Natural killer cell treated with Interleukin-12 subunit alpha and Interleukin-12 subunit beta and Interleukin-15 and Interleukin-18, amount 100 ng/mL, for 72 hours (primary cell): ENCODE measurements at regions not wholly inside any gene's neighbourhood (a gene's known extent, or its start where the extent isn't known, plus 50 kb on each side); places are given as distances from the start of the nearest gene placed in this dataset.
"Not testable (repeated sequence)": the region's sequence is repeated elsewhere in the genome, so short reads cannot be mapped to it uniquely, and the experiment has no call there.

Source experiments
- ATAC-seq, 2 donors: fragments of 150-1000 bp; cut with Tn5 transposase in 1 of 2; sonication (Bioruptor Pico), chemical (Tn5 transposase) in 1 of 2; 2 replicates each; pipeline ENCODE4 v1.10.0; 2021
- DNase-seq: peaks from one replicate; pipeline ENCODE4 v3.0.0; 2022; ENCODE audit warnings: low spot score
- H3K27ac Mint-ChIP-seq, 2 donors: 1 replicate in 1 of 2; 2 replicates in 1 of 2; pipeline ENCODE4 v1.8.0; 2022; ENCODE audit warnings: mixed read lengths in 2 of 2, mild to moderate bottlenecking in 1 of 2, moderate library complexity in 1 of 2
- H3K27me3 Mint-ChIP-seq, 2 donors: 1 replicate in 1 of 2; 2 replicates in 1 of 2; pipeline ENCODE4 v1.8.0; 2022; ENCODE audit warnings: mixed read lengths in 2 of 2
- H3K36me3 Mint-ChIP-seq: one replicate; pipeline ENCODE4 v1.8.0; 2022; ENCODE audit warnings: mixed read lengths
- H3K4me1 Mint-ChIP-seq, 2 donors: 1 replicate in 1 of 2; 2 replicates in 1 of 2; pipeline ENCODE4 v1.8.0; 2022; ENCODE audit warnings: low read depth in 2 of 2, mixed read lengths in 2 of 2, mild to moderate bottlenecking in 1 of 2
- H3K4me3 Mint-ChIP-seq: one replicate; pipeline ENCODE4 v1.8.0; 2022; ENCODE audit warnings: mixed read lengths
- H3K9me3 Mint-ChIP-seq: 2 replicates; pipeline ENCODE4 v1.8.0; 2022; ENCODE audit warnings: mixed read lengths

- ATAC-seq (no peak), DNase-seq (no peak)
- Mint-ChIP-seq H3K27ac (no peak overlapping the region), H3K4me3 (no peak overlapping the region), H3K36me3 (no peaks in the 10 kb centered on the region), H3K9me3 (peaks cover 3% of the 10 kb centered on the region), H3K27me3 (no peaks in the 10 kb centered on the region), H3K4me1 (peaks cover 12 to 23% of the 10 kb centered on the region in 2 donors)
Measured at GRCh38 chr3:177379045-177379444, 181.8 kb upstream of the TBL1XR1 start.

DNA sequence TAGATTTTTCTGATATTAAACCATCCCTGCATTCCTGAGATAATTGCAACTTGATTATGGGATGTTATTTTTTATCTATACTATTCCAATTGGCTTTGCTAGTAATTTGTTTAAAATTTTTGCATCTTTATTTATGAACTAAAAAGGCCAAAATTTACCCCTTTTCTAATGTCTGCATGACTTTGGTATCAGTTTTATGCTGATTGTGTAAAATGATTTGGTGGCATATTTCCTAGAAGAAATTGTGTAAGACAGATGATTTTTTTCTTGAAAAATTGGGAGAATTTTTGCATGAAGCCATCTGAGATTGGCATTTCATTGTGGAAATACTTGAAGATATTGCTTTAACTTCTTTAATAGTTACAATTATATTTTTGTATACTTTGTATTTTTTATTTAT lies 183.8 kb upstream of the TBL1XR1 start:
- no peak overlapping the region for H3K4me3 Mint-ChIP-seq
- peaks cover 22 to 27% of the 10 kb centered on the region in 2 donors for H3K4me1 Mint-ChIP-seq
- H3K9me3 Mint-ChIP-seq = peaks cover 6% of the 10 kb centered on the region
- no peak for ATAC-seq
- no peaks in the 10 kb centered on the region for H3K27me3 Mint-ChIP-seq
- H3K36me3 Mint-ChIP-seq = peaks cover 9% of the 10 kb centered on the region
- DNase-seq = no peak
- no peak overlapping the region for H3K27ac Mint-ChIP-seq

DNA sequence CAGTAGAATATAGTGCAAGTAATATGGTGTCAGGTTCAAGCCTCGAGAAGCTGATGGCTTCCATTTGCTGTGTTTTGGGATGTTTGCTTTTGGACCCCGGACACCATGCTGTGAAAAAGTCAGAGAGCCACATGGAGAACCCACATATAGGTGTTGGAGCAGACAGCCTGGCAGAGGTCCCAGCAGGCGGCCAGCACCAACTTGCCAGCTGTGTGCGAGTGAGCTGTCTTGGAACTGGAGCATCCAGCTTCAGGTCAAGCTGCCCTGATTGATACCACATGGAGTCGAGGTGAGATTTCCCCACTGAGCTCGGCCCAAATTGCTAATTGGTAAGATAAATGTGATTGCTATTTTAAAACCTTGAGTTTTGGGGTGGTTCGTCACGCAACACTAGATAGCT lies 185.7 kb upstream of the TBL1XR1 start:
- Mint-ChIP-seq H3K4me3 (no peak overlapping the region), H3K27me3 (no peaks in the 10 kb centered on the region)

GRCh38 chr3:177385186-177385585 lies 187.9 kb upstream of the TBL1XR1 start:
- Mint-ChIP-seq H3K27ac (peak overlapping the region in 1 of 2 donors; percentile 37), H3K4me3 (peak overlapping the region; percentile 3)
- ATAC-seq = peak in 1 of 2 donors; percentile 52

More for the DNA sequence above, 185.7 kb upstream of the TBL1XR1 start:
- Mint-ChIP-seq H3K4me1 (peaks cover 13 to 19% of the 10 kb centered on the region in 2 donors), H3K27ac (no peak overlapping the region), H3K9me3 (peaks cover 6% of the 10 kb centered on the region), H3K36me3 (peaks cover 9% of the 10 kb centered on the region)
- DNase-seq = no peak
- no peak for ATAC-seq

DNA sequence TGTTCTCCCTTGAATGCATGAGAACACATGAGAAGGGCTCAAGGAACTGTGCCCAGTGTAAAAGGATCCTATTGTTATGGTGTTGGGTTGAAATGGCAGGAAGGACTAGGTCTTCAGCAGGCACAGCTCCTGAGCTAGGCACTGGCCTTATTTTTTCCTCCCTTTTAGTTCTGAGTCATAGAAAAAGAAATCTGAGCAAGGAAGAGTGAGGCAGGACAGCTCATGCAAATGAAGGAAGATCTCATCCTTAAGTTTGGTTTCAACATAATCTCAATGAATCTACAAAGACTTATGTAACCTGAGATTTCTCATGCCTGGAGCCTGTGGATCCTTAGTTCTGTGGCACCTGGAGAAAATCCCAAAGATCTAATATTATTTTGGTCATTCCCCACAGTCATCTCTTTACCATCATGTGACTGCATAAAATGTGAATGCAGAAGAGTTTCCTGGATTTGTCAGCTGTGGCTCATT lies 188.6 kb upstream of the TBL1XR1 start:
- Mint-ChIP-seq H3K4me1 (peaks cover 7 to 11% of the 10 kb centered on the region in 2 donors), H3K9me3 (peaks cover 6% of the 10 kb centered on the region), H3K4me3 (no peak overlapping the region), H3K27me3 (no peaks in the 10 kb centered on the region), H3K27ac (peak overlapping the region in 1 of 2 donors; percentile 37), H3K36me3 (peaks cover 9% of the 10 kb centered on the region)
- DNase-seq (no peak), ATAC-seq (peak in 1 of 2 donors; percentile 36)

More at GRCh38 chr3:177385186-177385585, 187.9 kb upstream of the TBL1XR1 start:
- peaks cover 6% of the 10 kb centered on the region for H3K9me3 Mint-ChIP-seq
- DNase-seq = no peak
- peaks cover 9% of the 10 kb centered on the region for H3K36me3 Mint-ChIP-seq
- H3K27me3 Mint-ChIP-seq = no peaks in the 10 kb centered on the region
- peaks cover 9 to 11% of the 10 kb centered on the region in 2 donors for H3K4me1 Mint-ChIP-seq

DNA sequence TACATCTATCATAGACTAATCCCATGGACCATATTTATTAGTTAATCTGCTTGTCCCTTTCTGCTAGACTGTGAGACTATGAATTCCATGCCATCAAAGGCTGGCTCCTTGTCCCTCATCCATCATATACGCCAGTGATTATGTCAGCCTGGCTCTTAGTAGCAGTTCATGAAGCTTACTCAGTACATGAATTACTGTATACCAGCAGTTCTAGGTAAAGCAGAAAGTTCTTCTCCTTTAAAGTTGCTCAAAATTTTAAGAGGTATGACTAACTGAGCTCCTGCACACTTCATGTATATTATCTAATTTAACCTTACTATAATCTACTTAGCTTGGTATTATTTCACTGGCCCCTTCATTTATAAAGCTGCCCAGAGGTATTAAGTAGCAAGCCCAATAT lies 190.9 kb upstream of the TBL1XR1 start:
- no peak overlapping the region for H3K27ac Mint-ChIP-seq
- DNase-seq (no peak), ATAC-seq (no peak)
- peaks cover 3% of the 10 kb centered on the region for H3K9me3 Mint-ChIP-seq
- no peak overlapping the region for H3K4me3 Mint-ChIP-seq
- H3K36me3 Mint-ChIP-seq = peaks cover 9% of the 10 kb centered on the region
- H3K27me3 Mint-ChIP-seq = no peaks in the 10 kb centered on the region
- peaks cover 7 to 11% of the 10 kb centered on the region in 2 donors for H3K4me1 Mint-ChIP-seq

GRCh38 chr3:177394231-177395024 lies 197.1 kb upstream of the TBL1XR1 start:
- not testable (repeated sequence) for H3K4me1 Mint-ChIP-seq, H3K27ac Mint-ChIP-seq, DNase-seq, H3K4me3 Mint-ChIP-seq, ATAC-seq, H3K36me3 Mint-ChIP-seq, H3K27me3 Mint-ChIP-seq, H3K9me3 Mint-ChIP-seq

DNA sequence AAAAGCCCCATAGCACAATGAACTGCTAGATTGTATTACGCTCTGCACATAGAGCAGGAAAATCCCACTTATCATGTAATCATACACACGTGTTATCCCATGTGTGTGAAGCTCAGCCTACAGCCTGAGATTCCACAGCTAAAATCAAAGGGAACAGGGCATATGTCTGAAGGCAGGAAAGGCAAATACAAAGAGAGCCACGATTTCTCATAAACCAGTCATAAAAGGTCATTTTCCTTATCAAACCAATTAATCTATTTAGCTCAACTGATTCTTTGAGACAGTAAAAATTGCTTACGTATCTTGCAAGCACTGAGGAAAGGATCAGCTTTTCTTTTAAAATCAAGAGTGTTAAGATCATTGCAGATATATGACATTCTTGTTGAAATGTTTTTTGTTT lies 199.5 kb upstream of the TBL1XR1 start:
- Mint-ChIP-seq H3K4me1 (no peaks in the 10 kb centered on the region), H3K27ac (no peak overlapping the region), H3K9me3 (no peaks in the 10 kb centered on the region), H3K36me3 (no peaks in the 10 kb centered on the region), H3K27me3 (no peaks in the 10 kb centered on the region), H3K4me3 (no peak overlapping the region)
- no peak for DNase-seq
- no peak for ATAC-seq

GRCh38 chr3:177401375-177401774 lies 204.1 kb upstream of the TBL1XR1 start:
- H3K4me3 Mint-ChIP-seq = no peak overlapping the region

DNA sequence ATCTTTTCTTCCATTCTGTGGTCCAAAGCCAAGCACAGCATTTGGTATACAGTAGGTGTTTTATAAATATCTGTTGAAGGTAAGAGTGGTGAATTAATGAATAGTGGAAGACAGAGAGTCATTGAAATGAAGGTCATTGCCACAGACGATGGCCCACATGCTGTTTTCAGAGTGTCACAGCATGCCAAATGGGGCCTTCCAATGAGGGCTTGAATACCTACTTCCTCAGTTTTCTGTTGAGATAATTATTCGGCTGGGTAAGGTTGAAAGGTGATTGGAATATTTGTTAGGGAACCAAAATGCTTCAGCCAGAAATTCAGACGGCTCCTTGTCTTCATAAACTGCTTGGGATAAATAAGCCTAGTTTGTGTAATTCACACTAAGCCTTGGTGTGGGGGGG lies 205.3 kb upstream of the TBL1XR1 start:
- Mint-ChIP-seq H3K9me3 (no peaks in the 10 kb centered on the region), H3K27ac (no peak overlapping the region), H3K36me3 (no peaks in the 10 kb centered on the region), H3K4me3 (no peak overlapping the region), H3K27me3 (peaks cover 0 to 2% of the 10 kb centered on the region in 2 donors), H3K4me1 (peaks cover 0 to 5% of the 10 kb centered on the region in 2 donors)
- no peak for ATAC-seq
- DNase-seq = no peak

More at GRCh38 chr3:177401375-177401774, 204.1 kb upstream of the TBL1XR1 start:
- no peak for ATAC-seq
- Mint-ChIP-seq H3K4me1 (peaks cover 0 to 5% of the 10 kb centered on the region in 2 donors), H3K36me3 (no peaks in the 10 kb centered on the region), H3K27me3 (peaks cover 0 to 2% of the 10 kb centered on the region in 2 donors), H3K9me3 (no peaks in the 10 kb centered on the region), H3K27ac (no peak overlapping the region)
- DNase-seq = no peak

DNA sequence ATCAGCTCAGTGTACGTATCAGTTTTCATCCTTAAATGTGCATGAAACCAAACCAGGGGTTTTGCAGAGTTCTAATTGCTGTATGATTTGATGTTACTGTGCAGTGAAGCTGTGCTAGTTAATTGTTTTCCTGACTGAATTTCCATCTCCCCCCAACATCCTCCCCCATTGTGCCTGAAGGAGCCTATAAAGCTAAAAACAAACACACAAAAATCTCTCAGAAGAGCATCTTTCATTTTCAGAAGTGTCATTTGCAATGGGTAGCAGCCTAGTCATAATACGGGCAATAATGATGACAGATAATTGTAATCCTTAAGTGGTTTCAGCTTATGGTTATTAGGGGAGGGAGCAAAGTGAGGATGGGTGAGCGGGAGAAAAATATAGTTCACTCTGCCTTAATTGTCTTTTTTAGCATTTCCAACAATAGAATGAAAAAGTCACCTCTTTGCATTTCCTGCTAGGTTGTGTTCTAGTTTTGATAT lies 207.9 kb upstream of the TBL1XR1 start:
- Mint-ChIP-seq H3K27me3 (peaks cover 0 to 2% of the 10 kb centered on the region in 2 donors), H3K9me3 (no peaks in the 10 kb centered on the region), H3K4me3 (no peak overlapping the region), H3K36me3 (no peaks in the 10 kb centered on the region), H3K27ac (no peak overlapping the region), H3K4me1 (peaks cover 0 to 5% of the 10 kb centered on the region in 2 donors)
- no peak for ATAC-seq
- DNase-seq = no peak

- no peak for DNase-seq
- H3K27me3 Mint-ChIP-seq = no peaks in the 10 kb centered on the region
Measured at GRCh38 chr3:177410730-177411129, 213.4 kb upstream of the TBL1XR1 start.

DNA sequence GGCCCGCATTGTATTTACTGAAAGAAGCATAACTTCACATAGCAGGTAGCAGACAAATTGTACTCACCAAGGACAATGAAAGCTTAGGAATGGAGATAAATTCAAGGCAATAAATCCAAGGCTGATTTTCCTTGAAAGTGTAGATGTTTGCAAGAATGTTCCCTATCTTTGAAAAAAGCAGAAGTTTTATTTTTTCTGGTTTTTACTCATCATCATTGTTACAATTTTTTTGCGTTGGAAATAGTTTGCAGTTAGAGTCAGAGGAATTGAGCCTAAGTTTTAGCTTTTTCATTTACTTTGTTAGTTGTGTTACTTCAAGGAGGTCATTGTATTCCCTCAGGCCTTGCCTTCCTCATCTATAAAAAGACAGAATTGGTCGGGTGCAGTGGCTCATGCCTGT lies 213.9 kb upstream of the TBL1XR1 start:
- peaks cover 8 to 10% of the 10 kb centered on the region in 2 donors for H3K4me1 Mint-ChIP-seq
- H3K27me3 Mint-ChIP-seq = no peaks in the 10 kb centered on the region
- ATAC-seq (no peak), DNase-seq (no peak)
- no peaks in the 10 kb centered on the region for H3K9me3 Mint-ChIP-seq
- no peak overlapping the region for H3K27ac Mint-ChIP-seq
- no peaks in the 10 kb centered on the region for H3K36me3 Mint-ChIP-seq
- no peak overlapping the region for H3K4me3 Mint-ChIP-seq

More at GRCh38 chr3:177410730-177411129, 213.4 kb upstream of the TBL1XR1 start:
- no peaks in the 10 kb centered on the region for H3K36me3 Mint-ChIP-seq
- H3K27ac Mint-ChIP-seq = no peak overlapping the region
- ATAC-seq = no peak
- no peaks in the 10 kb centered on the region for H3K9me3 Mint-ChIP-seq
- H3K4me3 Mint-ChIP-seq = no peak overlapping the region
- H3K4me1 Mint-ChIP-seq = peaks cover 8 to 10% of the 10 kb centered on the region in 2 donors

DNA sequence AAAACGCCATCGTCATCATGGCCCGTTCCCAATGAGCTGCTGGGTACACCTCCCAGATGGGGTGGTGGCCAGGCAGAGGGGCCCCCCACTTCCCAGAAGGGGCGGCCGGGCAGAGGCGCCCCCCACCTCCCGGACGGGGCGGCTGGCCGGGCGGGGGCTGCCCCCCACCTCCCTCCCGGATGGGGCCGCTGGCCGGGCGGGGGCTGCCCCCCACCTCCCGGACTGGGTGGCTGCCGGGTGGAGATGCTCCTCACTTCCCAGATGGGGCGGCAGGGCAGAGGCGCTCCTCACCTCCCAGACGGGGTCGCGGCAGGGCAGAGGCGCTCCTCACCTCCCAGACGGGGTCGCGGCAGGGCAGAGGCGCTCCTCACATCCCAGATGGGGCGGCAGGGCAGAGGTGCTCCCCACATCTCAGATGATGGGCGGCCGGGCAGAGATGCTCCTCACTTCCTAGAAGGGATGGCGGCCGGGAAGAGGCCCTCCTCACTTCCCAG lies 215.4 kb upstream of the TBL1XR1 start:
- H3K4me3 Mint-ChIP-seq, ATAC-seq, H3K9me3 Mint-ChIP-seq, DNase-seq, H3K27me3 Mint-ChIP-seq, H3K36me3 Mint-ChIP-seq, H3K27ac Mint-ChIP-seq: not testable (repeated sequence)
- peaks cover 8 to 16% of the 10 kb centered on the region in 2 donors for H3K4me1 Mint-ChIP-seq
